CD4-positive, CD25-positive, alpha-beta regulatory T cell (primary cell): ENCODE measurements at regions not wholly inside any gene's neighbourhood (a gene's known extent, or its start where the extent isn't known, plus 50 kb on each side); places are given as distances from the start of the nearest gene placed in this dataset.

Experiments used
- ATAC-seq, 2 donors: fragments of 150-1000 bp; cut with Tn5 transposase; one replicate each; pipeline ENCODE4 v1.10.0; 2021; ENCODE audit warnings: low read depth in 2 of 2, moderate number of reproducible peaks in 2 of 2, moderate library complexity in 1 of 2
- DNase-seq, 3 donors: peaks; one replicate each; pipeline versions ENCODE4 v3.0.0 to v3.0.0-alpha.2; 2012 to 2022; ENCODE audit warnings: mixed read lengths in 1 of 3
- H3K27ac ChIP-seq: one replicate; pipeline ENCODE4 v1.7.0; 2013; ENCODE audit warnings: mild to moderate bottlenecking, low read length; ENCODE audit not compliant: insufficient read depth, poor library complexity, severe bottlenecking
- H3K27me3 ChIP-seq: one replicate; pipeline ENCODE4 v1.7.0; 2013; ENCODE audit warnings: low read length; ENCODE audit not compliant: control insufficient read depth, insufficient read depth
- H3K36me3 ChIP-seq: one replicate; pipeline ENCODE4 v1.7.0; 2013; ENCODE audit warnings: mild to moderate bottlenecking, low read length, moderate library complexity; ENCODE audit not compliant: control insufficient read depth, insufficient read depth
- H3K4me1 ChIP-seq: 2 replicates; pipeline ENCODE4 v1.7.0; 2013; ENCODE audit warnings: mild to moderate bottlenecking, low read length; ENCODE audit not compliant: insufficient read depth, control insufficient read depth, poor library complexity, severe bottlenecking
- H3K4me3 ChIP-seq: one replicate; pipeline ENCODE4 v1.7.0; 2013; ENCODE audit warnings: low read depth, mild to moderate bottlenecking, low read length, moderate library complexity
- H3K9me3 ChIP-seq, 2 experiments: 1 replicate in 1 of 2; 2 replicates in 1 of 2; pipeline ENCODE4 v1.7.0; 2013; ENCODE audit warnings: low read length in 2 of 2, mild to moderate bottlenecking in 1 of 2, moderate library complexity in 1 of 2; ENCODE audit not compliant: control insufficient read depth in 2 of 2
- H3K27ac Mint-ChIP-seq, 3 donors: one replicate each; pipeline ENCODE4 v1.8.0; 2020 to 2022; ENCODE audit warnings: mild to moderate bottlenecking in 3 of 3, mixed read lengths in 3 of 3, moderate library complexity in 2 of 3
- H3K27me3 Mint-ChIP-seq: one replicate; pipeline ENCODE4 v1.8.0; 2022; ENCODE audit warnings: mild to moderate bottlenecking, mixed read lengths
- H3K36me3 Mint-ChIP-seq: one replicate; pipeline ENCODE4 v1.8.0; 2020; ENCODE audit warnings: mixed read lengths
- H3K4me1 Mint-ChIP-seq, 4 donors: one replicate each; pipeline ENCODE4 v1.8.0; 2020 to 2022; ENCODE audit warnings: mixed read lengths in 4 of 4, mild to moderate bottlenecking in 1 of 4
- H3K4me3 Mint-ChIP-seq, 4 donors: one replicate each; pipeline ENCODE4 v1.8.0; 2020 to 2022; ENCODE audit warnings: mild to moderate bottlenecking in 4 of 4, mixed read lengths in 4 of 4, moderate library complexity in 3 of 4
- H3K9me3 Mint-ChIP-seq, 7 donors: one replicate each; pipeline ENCODE4 v1.8.0; 2020 to 2022; ENCODE audit warnings: mixed read lengths in 7 of 7, mild to moderate bottlenecking in 3 of 7, moderate library complexity in 2 of 7

- Mint-ChIP-seq H3K27me3 (peaks cover 6% of the 10 kb centered on the region), H3K27ac (no peak overlapping the region), H3K4me1 (peaks cover 0 to 16% (median 6%) of the 10 kb centered on the region in 4 donors), H3K36me3 (peaks cover 4% of the 10 kb centered on the region), H3K4me3 (no peak overlapping the region), H3K9me3 (peaks cover 0 to 4% (median 0%) of the 10 kb centered on the region in 7 donors)
- H3K9me3 ChIP-seq, result no peaks in the 10 kb centered on the region
- no peak for DNase-seq
- no peaks in the 10 kb centered on the region for H3K27me3 ChIP-seq
- ATAC-seq, result no peak
- no peaks in the 10 kb centered on the region for H3K36me3 ChIP-seq
- no peaks in the 10 kb centered on the region for H3K4me1 ChIP-seq
- no peak overlapping the region for H3K4me3 ChIP-seq
- H3K27ac ChIP-seq, result no peak overlapping the region
Measured at GRCh38 chr3:177607589-177607988, 410.3 kb upstream of the TBL1XR1 start.

GRCh38 chr3:177608443-177608842, 411.2 kb upstream of the TBL1XR1 start:
- Mint-ChIP-seq H3K27ac (no peak overlapping the region), H3K4me1 (peaks cover 0 to 10% (median 2%) of the 10 kb centered on the region in 4 donors), H3K4me3 (no peak overlapping the region), H3K9me3 (peaks cover 0 to 4% (median 0%) of the 10 kb centered on the region in 7 donors), H3K27me3 (peaks cover 6% of the 10 kb centered on the region), H3K36me3 (peaks cover 4% of the 10 kb centered on the region)
- Histone ChIP-seq H3K27ac (no peak overlapping the region), H3K36me3 (no peaks in the 10 kb centered on the region), H3K27me3 (no peaks in the 10 kb centered on the region), H3K9me3 (no peaks in the 10 kb centered on the region), H3K4me1 (no peaks in the 10 kb centered on the region), H3K4me3 (no peak overlapping the region)
- ATAC-seq (no peak), DNase-seq (no peak)

GRCh38 chr3:177609613-177610012, 412.3 kb upstream of the TBL1XR1 start:
- peaks cover 0 to 8% (median 1%) of the 10 kb centered on the region in 4 donors for H3K4me1 Mint-ChIP-seq
- H3K27ac ChIP-seq, result no peak overlapping the region
- peak overlapping the region in 1 of 4 donors; percentile 26 for H3K4me3 Mint-ChIP-seq
- no peak overlapping the region for H3K27ac Mint-ChIP-seq
- ATAC-seq, result no peak
- peaks cover 4% of the 10 kb centered on the region for H3K36me3 Mint-ChIP-seq
- no peaks in the 10 kb centered on the region for H3K4me1 ChIP-seq
- H3K27me3 ChIP-seq, result no peaks in the 10 kb centered on the region
- H3K36me3 ChIP-seq, result no peaks in the 10 kb centered on the region
- peaks cover 6% of the 10 kb centered on the region for H3K27me3 Mint-ChIP-seq
- H3K4me3 ChIP-seq, result no peak overlapping the region
- no peak for DNase-seq
- peaks cover 0 to 4% (median 0%) of the 10 kb centered on the region in 7 donors for H3K9me3 Mint-ChIP-seq
- no peaks in the 10 kb centered on the region for H3K9me3 ChIP-seq

- no peak overlapping the region for H3K4me3 ChIP-seq
- H3K27ac ChIP-seq, result no peak overlapping the region
- peak overlapping the region in 1 of 3 donors; percentile 4 for H3K27ac Mint-ChIP-seq
- DNase-seq, result no peak
- no peak for ATAC-seq
- H3K27me3 ChIP-seq, result no peaks in the 10 kb centered on the region
- H3K4me1 ChIP-seq, result no peaks in the 10 kb centered on the region
- H3K36me3 Mint-ChIP-seq, result no peaks in the 10 kb centered on the region
- H3K36me3 ChIP-seq, result no peaks in the 10 kb centered on the region
- H3K27me3 Mint-ChIP-seq, result peaks cover 6% of the 10 kb centered on the region
- peaks cover 0 to 6% (median 1%) of the 10 kb centered on the region in 4 donors for H3K4me1 Mint-ChIP-seq
- H3K9me3 ChIP-seq, result no peaks in the 10 kb centered on the region
- H3K4me3 Mint-ChIP-seq, result no peak overlapping the region
- H3K9me3 Mint-ChIP-seq, result peaks cover 0 to 3% (median 1%) of the 10 kb centered on the region in 7 donors
Measured at GRCh38 chr3:177610262-177610661, 413.0 kb upstream of the TBL1XR1 start.

- DNase-seq (no peak), ATAC-seq (no peak)
Measured at GRCh38 chr3:177610686-177611633, 413.7 kb upstream of the TBL1XR1 start.

GRCh38 chr3:177611752-177612334, 414.6 kb upstream of the TBL1XR1 start:
- Mint-ChIP-seq H3K27me3 (peaks cover 6% of the 10 kb centered on the region), H3K27ac (peak overlapping the region in 1 of 3 donors; percentile 27)
- no peaks in the 10 kb centered on the region for H3K9me3 ChIP-seq

More at GRCh38 chr3:177610686-177611633, 413.7 kb upstream of the TBL1XR1 start:
- Histone ChIP-seq H3K9me3 (no peaks in the 10 kb centered on the region), H3K27me3 (no peaks in the 10 kb centered on the region), H3K4me1 (no peaks in the 10 kb centered on the region), H3K4me3 (no peak overlapping the region), H3K27ac (no peak overlapping the region), H3K36me3 (no peaks in the 10 kb centered on the region)
- Mint-ChIP-seq H3K4me1 (peaks cover 0 to 6% (median 1%) of the 10 kb centered on the region in 4 donors), H3K27ac (peak overlapping the region in 2 of 3 donors; percentile 3 to 4), H3K4me3 (no peak overlapping the region), H3K36me3 (no peaks in the 10 kb centered on the region), H3K27me3 (peaks cover 6% of the 10 kb centered on the region), H3K9me3 (peaks cover 0 to 3% (median 0%) of the 10 kb centered on the region in 7 donors)

GRCh38 chr3:177613901-177614300, 416.6 kb upstream of the TBL1XR1 start:
- H3K9me3 ChIP-seq, result no peaks in the 10 kb centered on the region
- Mint-ChIP-seq H3K27ac (no peak overlapping the region), H3K9me3 (peaks cover 0 to 3% (median 0%) of the 10 kb centered on the region in 7 donors), H3K4me1 (peaks cover 0 to 2% (median 0%) of the 10 kb centered on the region in 4 donors), H3K36me3 (no peaks in the 10 kb centered on the region), H3K4me3 (no peak overlapping the region), H3K27me3 (peaks cover 6% of the 10 kb centered on the region)
- no peak overlapping the region for H3K27ac ChIP-seq
- no peak overlapping the region for H3K4me3 ChIP-seq
- no peak for DNase-seq
- H3K36me3 ChIP-seq, result no peaks in the 10 kb centered on the region
- H3K4me1 ChIP-seq, result no peaks in the 10 kb centered on the region
- no peaks in the 10 kb centered on the region for H3K27me3 ChIP-seq
- no peak for ATAC-seq

More at GRCh38 chr3:177611752-177612334, 414.6 kb upstream of the TBL1XR1 start:
- H3K27me3 ChIP-seq, result no peaks in the 10 kb centered on the region
- H3K4me3 ChIP-seq, result no peak overlapping the region
- H3K4me1 ChIP-seq, result no peaks in the 10 kb centered on the region
- no peak overlapping the region for H3K4me3 Mint-ChIP-seq
- peaks cover 0 to 6% (median 1%) of the 10 kb centered on the region in 4 donors for H3K4me1 Mint-ChIP-seq
- no peak overlapping the region for H3K27ac ChIP-seq
- ATAC-seq (no peak), DNase-seq (no peak)
- no peaks in the 10 kb centered on the region for H3K36me3 Mint-ChIP-seq
- peaks cover 0 to 3% (median 0%) of the 10 kb centered on the region in 7 donors for H3K9me3 Mint-ChIP-seq
- no peaks in the 10 kb centered on the region for H3K36me3 ChIP-seq
